Hepatocyte (in vitro differentiated cells): ENCODE measurements at regions not wholly inside any gene's neighbourhood (a gene's known extent, or its start where the extent isn't known, plus 50 kb on each side); places are given as distances from the start of the nearest gene placed in this dataset.

ENCODE experiments used
- DNase-seq: peaks from one replicate; pipeline ENCODE4 v3.0.0-alpha.2; 2016; ENCODE audit warnings: low spot score
- H2AFZ ChIP-seq: fragments of 200-600 bp; sonication (generic); 2 replicates; pipeline ENCODE4 v1.6.0; 2016; ENCODE audit warnings: antibody characterized with exemption, mild to moderate bottlenecking
- H3K27ac ChIP-seq: fragments of 200-600 bp; sonication (generic); 2 replicates; pipeline ENCODE4 v1.5.1; 2016; ENCODE audit warnings: mild to moderate bottlenecking
- H3K27me3 ChIP-seq: fragments of 200-600 bp; sonication (generic); 2 replicates; pipeline ENCODE4 v1.6.1; 2016
- H3K36me3 ChIP-seq: fragments of 200-600 bp; sonication (generic); replicated peaks from 2 replicates; pipeline ENCODE4 v1.5.1; 2016; ENCODE audit warnings: low read depth; ENCODE audit not compliant: insufficient read depth
- H3K4me1 ChIP-seq: fragments of 200-600 bp; sonication (generic); 2 replicates; pipeline ENCODE4 v1.5.1; 2016; ENCODE audit warnings: mild to moderate bottlenecking, moderate library complexity; ENCODE audit not compliant: insufficient read depth
- H3K4me2 ChIP-seq: fragments of 200-600 bp; sonication (generic); 2 replicates; pipeline ENCODE4 v1.6.0; 2016
- H3K4me3 ChIP-seq: fragments of 200-600 bp; sonication (generic); 2 replicates; pipeline ENCODE4 v1.5.1; 2016; ENCODE audit warnings: mild to moderate bottlenecking
- H3K79me2 ChIP-seq: fragments of 200-600 bp; sonication (generic); 2 replicates; pipeline ENCODE4 v1.6.0; 2017; ENCODE audit warnings: mild to moderate bottlenecking
- H3K9me2 ChIP-seq: fragments of 200-600 bp; sonication (generic); replicated peaks from 2 replicates; pipeline ENCODE4 v1.6.0; 2017; ENCODE audit warnings: mild to moderate bottlenecking; ENCODE audit not compliant: insufficient read depth
- H3K9me3 ChIP-seq: fragments of 200-600 bp; sonication (generic); 2 replicates; pipeline ENCODE4 v1.5.1; 2016; ENCODE audit warnings: low read depth, mild to moderate bottlenecking
- H4K20me1 ChIP-seq: fragments of 200-600 bp; sonication (generic); 2 replicates; pipeline ENCODE4 v1.6.0; 2016; ENCODE audit warnings: mild to moderate bottlenecking; ENCODE audit not compliant: insufficient read depth, poor library complexity, severe bottlenecking
- CTCF ChIP-seq: fragments of 200-600 bp; sonication (generic); IDR thresholded peaks from 2 replicates; pipeline ENCODE4 v1.5.1; 2016; ENCODE audit warnings: antibody characterized with exemption, mild to moderate bottlenecking; ENCODE audit not compliant: poor library complexity
- EZH2 ChIP-seq: fragments of 200-600 bp; sonication (generic); IDR thresholded peaks from 2 replicates; pipeline ENCODE4 v1.6.1; 2016; ENCODE audit warnings: antibody characterized with exemption, mild to moderate bottlenecking, borderline replicate concordance
- EZH2phosphoT487 ChIP-seq: fragments of 200-600 bp; sonication (generic); IDR thresholded peaks from one replicate; pipeline ENCODE4 v1.6.1; 2018; ENCODE audit warnings: antibody characterized with exemption, mild to moderate bottlenecking, low read depth, moderate library complexity; ENCODE audit not compliant: unreplicated experiment, severe bottlenecking
- WGBS: methylation state at CpG from one replicate; pipeline ENCODE4 v1.1.6; 2016; ENCODE audit warnings: low lambda C conversion rate; ENCODE audit errors: missing lambda C conversion rate; 5-methylcytosine and 5-hydroxymethylcytosine counted together

- DNase-seq, result no peak
- TF ChIP-seq EZH2, result no peak
- TF ChIP-seq CTCF, result no peak
- Histone ChIP-seq H3K79me2 (no peaks in the 10 kb centered on the region), H3K36me3 (no peaks in the 10 kb centered on the region), H2AFZ (no peak overlapping the region), H3K9me2 (no peaks in the 10 kb centered on the region), H3K4me3 (no peak overlapping the region), H3K4me2 (no peak overlapping the region), H3K27ac (no peak overlapping the region), H3K4me1 (no peaks in the 10 kb centered on the region), H3K9me3 (no peaks in the 10 kb centered on the region), H4K20me1 (no peaks in the 10 kb centered on the region), H3K27me3 (no peaks in the 10 kb centered on the region)
- WGBS, result 90% methylated on average over 7 of the region's 7 CpGs
Measured at GRCh38 chr21:20646431-20647165, 351.6 kb upstream of the NCAM2 start.

- Histone ChIP-seq H3K27me3 (no peaks in the 10 kb centered on the region), H3K36me3 (no peaks in the 10 kb centered on the region), H3K79me2 (no peaks in the 10 kb centered on the region), H3K4me2 (no peak overlapping the region), H4K20me1 (no peaks in the 10 kb centered on the region), H3K27ac (no peak overlapping the region), H3K4me3 (no peak overlapping the region), H3K9me3 (no peaks in the 10 kb centered on the region), H3K9me2 (no peaks in the 10 kb centered on the region), H3K4me1 (no peaks in the 10 kb centered on the region), H2AFZ (no peak overlapping the region)
- no peak for DNase-seq
- TF ChIP-seq EZH2phosphoT487, result no peak
- WGBS, result 63% methylated on average over 1 of the region's 1 CpG
Measured at GRCh38 chr21:20647607-20648006, 350.6 kb upstream of the NCAM2 start.

- WGBS, result 93% methylated on average over 5 of the region's 5 CpGs
- H3K79me2 ChIP-seq, result no peaks in the 10 kb centered on the region
- H3K27ac ChIP-seq, result no peak overlapping the region
- no peak for TF ChIP-seq EZH2phosphoT487
- no peak for TF ChIP-seq CTCF
- TF ChIP-seq EZH2, result no peak
- no peaks in the 10 kb centered on the region for H3K4me1 ChIP-seq
- no peak for DNase-seq
- no peaks in the 10 kb centered on the region for H3K27me3 ChIP-seq
- H3K4me2 ChIP-seq, result no peak overlapping the region
- H2AFZ ChIP-seq, result no peak overlapping the region
- H3K9me3 ChIP-seq, result no peaks in the 10 kb centered on the region
- H4K20me1 ChIP-seq, result no peaks in the 10 kb centered on the region
- no peaks in the 10 kb centered on the region for H3K36me3 ChIP-seq
- no peaks in the 10 kb centered on the region for H3K9me2 ChIP-seq
- no peak overlapping the region for H3K4me3 ChIP-seq
Measured at GRCh38 chr21:20649231-20649630, 349.0 kb upstream of the NCAM2 start.

- Histone ChIP-seq H3K9me3 (no peaks in the 10 kb centered on the region), H2AFZ (no peak overlapping the region), H3K4me2 (no peak overlapping the region), H3K79me2 (no peaks in the 10 kb centered on the region), H3K4me1 (no peaks in the 10 kb centered on the region), H3K27me3 (no peaks in the 10 kb centered on the region), H3K9me2 (no peaks in the 10 kb centered on the region), H4K20me1 (no peaks in the 10 kb centered on the region), H3K4me3 (no peak overlapping the region), H3K27ac (no peak overlapping the region), H3K36me3 (no peaks in the 10 kb centered on the region)
- TF ChIP-seq CTCF (no peak), EZH2phosphoT487 (no peak), EZH2 (no peak)
- 91% methylated on average over 4 of the region's 4 CpGs for WGBS
- DNase-seq, result no peak
Measured at GRCh38 chr21:20652846-20653245, 345.4 kb upstream of the NCAM2 start.
